ENCODE measurements at regions not wholly inside any gene's neighbourhood (a gene's known extent, or its start where the extent isn't known, plus 50 kb on each side); places are given as distances from the start of the nearest gene placed in this dataset.
A peak's percentile ranks its signal among the peaks of the same experiment; 100 is the strongest.

DNA sequence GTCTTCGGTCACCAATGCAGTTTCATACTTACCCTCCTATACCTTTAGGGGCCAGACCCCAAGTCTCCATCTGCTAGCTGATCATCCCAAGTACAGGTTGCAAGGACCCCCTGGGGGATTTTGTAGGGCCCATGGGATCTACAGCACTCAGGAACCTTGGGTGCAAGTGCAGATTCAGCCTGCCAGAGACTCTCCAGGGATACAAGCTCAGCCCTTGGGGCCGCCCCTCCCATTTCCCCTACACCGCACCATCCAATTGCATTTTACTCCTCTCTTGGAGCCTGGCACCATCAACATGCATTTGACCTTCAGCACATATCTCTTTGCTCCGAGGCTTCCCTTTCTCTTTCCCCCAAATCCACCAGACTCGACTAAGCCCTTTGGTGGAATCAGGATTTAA is 154.7 kb upstream of the ZNF536 start:
- intact Hi-C loops (cut with DNase I; ENCODE audit: low total_unique reads), result no loop called here
- TF ChIP-seq POLR2A (IDR thresholded peaks at IDR 0.05), result no peak
- TF ChIP-seq, protein P1, sequence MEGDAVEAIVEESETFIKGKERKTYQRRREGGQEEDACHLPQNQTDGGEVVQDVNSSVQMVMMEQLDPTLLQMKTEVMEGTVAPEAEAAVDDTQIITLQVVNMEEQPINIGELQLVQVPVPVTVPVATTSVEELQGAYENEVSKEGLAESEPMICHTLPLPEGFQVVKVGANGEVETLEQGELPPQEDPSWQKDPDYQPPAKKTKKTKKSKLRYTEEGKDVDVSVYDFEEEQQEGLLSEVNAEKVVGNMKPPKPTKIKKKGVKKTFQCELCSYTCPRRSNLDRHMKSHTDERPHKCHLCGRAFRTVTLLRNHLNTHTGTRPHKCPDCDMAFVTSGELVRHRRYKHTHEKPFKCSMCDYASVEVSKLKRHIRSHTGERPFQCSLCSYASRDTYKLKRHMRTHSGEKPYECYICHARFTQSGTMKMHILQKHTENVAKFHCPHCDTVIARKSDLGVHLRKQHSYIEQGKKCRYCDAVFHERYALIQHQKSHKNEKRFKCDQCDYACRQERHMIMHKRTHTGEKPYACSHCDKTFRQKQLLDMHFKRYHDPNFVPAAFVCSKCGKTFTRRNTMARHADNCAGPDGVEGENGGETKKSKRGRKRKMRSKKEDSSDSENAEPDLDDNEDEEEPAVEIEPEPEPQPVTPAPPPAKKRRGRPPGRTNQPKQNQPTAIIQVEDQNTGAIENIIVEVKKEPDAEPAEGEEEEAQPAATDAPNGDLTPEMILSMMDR (IDR thresholded peaks at IDR 0.05), result no peak
- H3K4me3 ChIP-seq (ENCODE audit: low read depth, poor library complexity, severe bottlenecking), result no peak overlapping the region
- peak in 1 of 2 donors; percentile 72 for DNase-seq (ENCODE audit: low spot score in 2 of 2)
- 86% methylated on average over 5 of the region's 5 CpGs for WGBS, 2 donors

- WGBS, 2 donors, result 91 to 94% methylated on average over 5 of the region's 5 CpGs
- DNase-seq (ENCODE audit: low spot score in 2 of 2), result peak in 1 of 2 donors; percentile 57
- TF ChIP-seq, protein P1 (IDR thresholded peaks at IDR 0.05), result no peak
- no peak for TF ChIP-seq POLR2A (IDR thresholded peaks at IDR 0.05)
- no peak overlapping the region for H3K4me3 ChIP-seq (ENCODE audit: low read depth, poor library complexity, severe bottlenecking)
- intact Hi-C loops (cut with DNase I; ENCODE audit: low total_unique reads), result no loop called here
Measured at GRCh38 chr19:30219702-30220101, 152.5 kb upstream of the ZNF536 start.

DNA sequence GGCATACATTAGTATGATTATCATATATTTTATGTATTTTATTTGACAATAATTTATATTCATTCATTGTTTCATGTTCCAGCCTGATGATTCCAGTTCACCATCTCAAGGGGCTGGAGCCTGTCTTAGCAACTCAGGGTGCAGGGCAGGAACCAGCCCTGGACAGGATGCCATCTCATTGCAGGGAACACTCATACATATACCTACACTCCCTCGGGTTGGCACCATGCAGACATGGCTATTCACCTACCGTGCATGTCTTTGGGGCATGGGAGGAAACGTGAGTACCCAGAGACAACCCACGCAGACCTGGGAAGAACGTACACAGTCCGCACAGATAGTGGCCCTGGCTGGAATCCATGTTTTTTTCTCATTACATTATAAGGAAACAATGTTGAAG is 151.0 kb upstream of the ZNF536 start:
- 79 to 82% methylated on average over 6 of the region's 6 CpGs for WGBS, 2 donors
- TF ChIP-seq, protein P1 (IDR thresholded peaks at IDR 0.05), result no peak
- TF ChIP-seq POLR2A (IDR thresholded peaks at IDR 0.05), result no peak
- DNase-seq (ENCODE audit: low spot score in 2 of 2), result peak in 1 of 2 donors; percentile 64
- intact Hi-C loops (cut with DNase I; ENCODE audit: low total_unique reads), result no loop called here
- H3K4me3 ChIP-seq (ENCODE audit: low read depth, poor library complexity, severe bottlenecking), result no peak overlapping the region

GRCh38 chr19:30222428-30222873 is 149.7 kb upstream of the ZNF536 start:
- DNase-seq (ENCODE audit: low spot score in 2 of 2), result peak in 1 of 2 donors; percentile 69
- WGBS, 2 donors, result 5 to 7% methylated on average over 11 to 35 of the region's 39 CpGs
- no peak for TF ChIP-seq POLR2A (IDR thresholded peaks at IDR 0.05)
- TF ChIP-seq, protein P1 (IDR thresholded peaks at IDR 0.05), result no peak
- no peak overlapping the region for H3K4me3 ChIP-seq (ENCODE audit: low read depth, poor library complexity, severe bottlenecking)
- intact Hi-C loops (cut with DNase I; ENCODE audit: low total_unique reads), result no loop called here

DNA sequence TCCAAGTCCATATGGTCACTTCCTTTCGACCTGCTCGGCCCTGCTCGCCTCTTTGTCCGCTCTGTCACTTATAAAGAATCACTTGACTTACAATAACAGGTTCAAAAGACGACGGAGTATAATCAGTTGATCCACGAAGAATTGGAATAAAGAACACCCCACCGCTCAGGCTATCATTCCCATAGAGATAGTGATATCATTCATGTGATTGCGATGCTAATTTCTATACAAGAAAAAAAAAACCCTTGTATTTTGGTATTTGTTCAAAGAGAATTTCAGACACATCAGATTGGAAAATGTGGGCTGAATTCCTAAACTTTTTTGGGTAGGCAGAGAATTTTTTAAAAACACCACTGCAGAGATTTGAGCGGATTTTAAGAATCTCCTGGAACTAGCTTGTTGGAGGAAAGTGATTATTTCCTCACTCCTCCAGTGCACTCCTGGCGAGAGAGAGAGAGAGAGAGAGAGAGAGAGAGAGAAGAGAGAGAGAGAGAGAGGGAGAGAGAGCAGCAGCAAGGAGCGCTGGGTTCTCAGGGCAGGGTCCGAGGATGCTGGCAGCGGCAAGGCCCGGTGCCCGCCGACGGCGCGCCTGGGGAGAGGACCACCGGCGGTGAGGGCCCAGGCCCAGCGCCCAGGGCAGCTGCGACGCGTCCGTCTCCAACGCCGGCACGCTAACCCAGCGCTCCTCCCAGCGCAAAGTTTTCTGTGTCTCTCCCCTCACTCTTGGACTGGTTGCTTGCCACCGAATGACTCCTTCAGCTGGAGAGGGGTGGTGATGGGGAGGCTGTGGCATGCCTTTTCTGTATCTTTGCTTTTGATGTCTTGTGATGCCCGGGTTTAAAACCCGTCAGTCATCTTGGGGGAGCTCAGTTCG is 149.0 kb upstream of the ZNF536 start:
- WGBS, 2 donors, result 25 to 30% methylated on average over 36 of the region's 36 CpGs
- TF ChIP-seq, protein P1 (IDR thresholded peaks at IDR 0.05), result no peak
- TF ChIP-seq POLR2A (IDR thresholded peaks at IDR 0.05), result no peak
- DNase-seq (ENCODE audit: low spot score in 2 of 2), result no peak
- H3K4me3 ChIP-seq (ENCODE audit: low read depth, poor library complexity, severe bottlenecking), result no peak overlapping the region
- intact Hi-C loops (cut with DNase I; ENCODE audit: low total_unique reads), result no loop called here

All from lower leg skin (tissue), 4 donors.